Upper lobe of left lung (tissue), 4 donors: ENCODE measurements at regions not wholly inside any gene's neighbourhood (a gene's known extent, or its start where the extent isn't known, plus 50 kb on each side); places are given as distances from the start of the nearest gene placed in this dataset.
"Not testable (repeated sequence)": the region's sequence is repeated elsewhere in the genome, so short reads cannot be mapped to it uniquely, and the experiment has no call there.

Experiments
- EP300 ChIP-seq, 4 donors: sonication (generic); formaldehyde crosslinking; IDR thresholded peaks; one replicate each; pipeline ENCODE4 v1.5.1; 2017; ENCODE audit warnings: antibody characterized with exemption in 4 of 4, control low read depth in 2 of 4
- TF ChIP-seq, protein P1 (sequence below), 6 experiments: fragments of 450-650 bp in 4 of 6; fragments of 200-600 bp in 2 of 6; sonication (generic) in 2 of 6; IDR thresholded peaks; one replicate each; pipeline ENCODE4 v1.5.1; 2016 to 2019; ENCODE audit warnings: antibody characterized with exemption in 6 of 6

GRCh38 chr3:75372964-75373363, 291.2 kb upstream of the FRG2C start:
- TF ChIP-seq, protein P1, sequence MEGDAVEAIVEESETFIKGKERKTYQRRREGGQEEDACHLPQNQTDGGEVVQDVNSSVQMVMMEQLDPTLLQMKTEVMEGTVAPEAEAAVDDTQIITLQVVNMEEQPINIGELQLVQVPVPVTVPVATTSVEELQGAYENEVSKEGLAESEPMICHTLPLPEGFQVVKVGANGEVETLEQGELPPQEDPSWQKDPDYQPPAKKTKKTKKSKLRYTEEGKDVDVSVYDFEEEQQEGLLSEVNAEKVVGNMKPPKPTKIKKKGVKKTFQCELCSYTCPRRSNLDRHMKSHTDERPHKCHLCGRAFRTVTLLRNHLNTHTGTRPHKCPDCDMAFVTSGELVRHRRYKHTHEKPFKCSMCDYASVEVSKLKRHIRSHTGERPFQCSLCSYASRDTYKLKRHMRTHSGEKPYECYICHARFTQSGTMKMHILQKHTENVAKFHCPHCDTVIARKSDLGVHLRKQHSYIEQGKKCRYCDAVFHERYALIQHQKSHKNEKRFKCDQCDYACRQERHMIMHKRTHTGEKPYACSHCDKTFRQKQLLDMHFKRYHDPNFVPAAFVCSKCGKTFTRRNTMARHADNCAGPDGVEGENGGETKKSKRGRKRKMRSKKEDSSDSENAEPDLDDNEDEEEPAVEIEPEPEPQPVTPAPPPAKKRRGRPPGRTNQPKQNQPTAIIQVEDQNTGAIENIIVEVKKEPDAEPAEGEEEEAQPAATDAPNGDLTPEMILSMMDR (IDR thresholded peaks at IDR 0.05) = not testable (repeated sequence)
- not testable (repeated sequence) for TF ChIP-seq EP300 (IDR thresholded peaks at IDR 0.05)
